SU-DHL-6 (cell line): ENCODE measurements at regions not wholly inside any gene's neighbourhood (a gene's known extent, or its start where the extent isn't known, plus 50 kb on each side); places are given as distances from the start of the nearest gene placed in this dataset.

Source experiments
- H2AFZ ChIP-seq: fragments of 200-600 bp; sonication (generic); 2 replicates; pipeline ENCODE4 v1.6.1; 2014; ENCODE audit warnings: low read depth, mild to moderate bottlenecking, moderate library complexity, mixed read lengths, antibody characterized with exemption, low read length; ENCODE audit not compliant: severe bottlenecking
- H3F3A ChIP-seq: fragments of 200-600 bp; shearing (Covaris generic); 2 replicates; pipeline ENCODE4 v1.6.0; 2016; ENCODE audit warnings: antibody characterized with exemption, mild to moderate bottlenecking; ENCODE audit not compliant: insufficient read depth
- H3K27ac ChIP-seq: fragments of 200-600 bp; sonication (generic); 2 replicates; pipeline ENCODE4 v1.5.1; 2016; ENCODE audit warnings: low read depth, mild to moderate bottlenecking, low read length, moderate library complexity, mixed read lengths
- H3K27me3 ChIP-seq: fragments of 200-600 bp; sonication (generic), shearing (Covaris generic); 2 replicates; pipeline ENCODE4 v1.6.0; 2014; ENCODE audit warnings: mild to moderate bottlenecking, low read length
- H3K36me3 ChIP-seq: fragments of 200-600 bp; sonication (generic); 2 replicates; pipeline ENCODE4 v1.6.1; 2014; ENCODE audit warnings: mild to moderate bottlenecking, low read length, mixed read lengths
- H3K4me2 ChIP-seq: fragments of 300-600, 200-600 bp; shearing (Covaris generic), sonication (generic); 2 replicates; pipeline ENCODE4 v1.6.0; 2014; ENCODE audit warnings: low read length, low read depth, mild to moderate bottlenecking; ENCODE audit not compliant: poor library complexity, severe bottlenecking
- H3K4me3 ChIP-seq: fragments of 200-600 bp; sonication (generic); 2 replicates; pipeline ENCODE4 v1.5.1; 2014; ENCODE audit warnings: antibody characterized with exemption, low read length, mild to moderate bottlenecking, mixed read lengths; ENCODE audit not compliant: insufficient read depth, poor library complexity, severe bottlenecking
- H3K79me2 ChIP-seq: fragments of 200-600 bp; sonication (generic); 2 replicates; pipeline ENCODE4 v1.6.1; 2014; ENCODE audit warnings: mild to moderate bottlenecking, low read length, moderate library complexity; ENCODE audit not compliant: insufficient read depth
- H3K9ac ChIP-seq: fragments of 200-600 bp; sonication (generic); 2 replicates; pipeline ENCODE4 v1.7.0; 2014; ENCODE audit warnings: mild to moderate bottlenecking, low read length
- H3K9me2 ChIP-seq: fragments of 200-600 bp; sonication (generic); replicated peaks from 2 replicates; pipeline ENCODE4 v1.6.1; 2014; ENCODE audit warnings: low read length; ENCODE audit not compliant: insufficient read depth
- H3K9me3 ChIP-seq: fragments of 200-600 bp; sonication (generic); 2 replicates; pipeline ENCODE4 v1.6.1; 2014; ENCODE audit warnings: low read length, mixed read lengths; ENCODE audit not compliant: insufficient read depth
- H4K20me1 ChIP-seq: fragments of 200-600 bp; sonication (generic); 2 replicates; pipeline ENCODE4 v1.6.1; 2014; ENCODE audit warnings: low read depth, mild to moderate bottlenecking, antibody characterized with exemption, low read length, moderate library complexity, mixed read lengths
- EZH2phosphoT487 ChIP-seq: fragments of 200-600 bp; sonication (generic), shearing (Covaris generic); conservative IDR thresholded peaks from 2 replicates; pipeline ENCODE4 v1.6.1; 2018; ENCODE audit warnings: mild to moderate bottlenecking, antibody characterized with exemption, low read length, moderate library complexity, mixed read lengths
- TF ChIP-seq, protein P1 (sequence below): fragments of 200-600 bp; sonication (generic); IDR thresholded peaks from one replicate; pipeline ENCODE4 v1.5.1; 2017; ENCODE audit warnings: antibody characterized with exemption, mild to moderate bottlenecking, low read length, moderate library complexity; ENCODE audit not compliant: insufficient read depth, poor library complexity, severe bottlenecking

DNA sequence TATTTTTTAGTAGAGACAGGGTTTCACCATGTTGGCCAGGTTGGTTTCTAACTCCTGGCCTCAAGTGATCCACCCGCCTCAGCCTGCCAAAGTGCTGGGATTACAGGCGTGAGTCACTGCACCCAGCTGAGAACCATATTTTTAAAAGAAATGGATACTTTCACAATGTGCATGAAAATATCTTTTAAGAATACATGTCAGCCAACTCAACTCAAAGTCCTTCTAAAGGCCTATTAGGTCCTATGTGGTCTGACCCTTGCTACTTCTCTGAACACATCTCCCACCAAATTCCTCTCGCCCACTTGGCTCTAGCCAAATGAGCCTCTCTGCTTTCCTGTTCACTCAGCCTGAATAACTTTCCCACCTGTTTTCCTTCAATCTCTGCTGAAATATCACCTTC, 119.6 kb downstream of the MTX2 start:
- Histone ChIP-seq H3K9ac (no peak overlapping the region), H2AFZ (no peak overlapping the region), H3K27me3 (no peaks in the 10 kb centered on the region), H3F3A (no peaks in the 10 kb centered on the region), H3K4me3 (no peak overlapping the region), H3K9me3 (no peaks in the 10 kb centered on the region), H3K79me2 (no peaks in the 10 kb centered on the region), H3K9me2 (no peaks in the 10 kb centered on the region), H3K4me2 (no peak overlapping the region), H4K20me1 (no peaks in the 10 kb centered on the region), H3K27ac (no peak overlapping the region), H3K36me3 (no peaks in the 10 kb centered on the region)
- TF ChIP-seq EZH2phosphoT487, result no peak
- TF ChIP-seq, protein P1, sequence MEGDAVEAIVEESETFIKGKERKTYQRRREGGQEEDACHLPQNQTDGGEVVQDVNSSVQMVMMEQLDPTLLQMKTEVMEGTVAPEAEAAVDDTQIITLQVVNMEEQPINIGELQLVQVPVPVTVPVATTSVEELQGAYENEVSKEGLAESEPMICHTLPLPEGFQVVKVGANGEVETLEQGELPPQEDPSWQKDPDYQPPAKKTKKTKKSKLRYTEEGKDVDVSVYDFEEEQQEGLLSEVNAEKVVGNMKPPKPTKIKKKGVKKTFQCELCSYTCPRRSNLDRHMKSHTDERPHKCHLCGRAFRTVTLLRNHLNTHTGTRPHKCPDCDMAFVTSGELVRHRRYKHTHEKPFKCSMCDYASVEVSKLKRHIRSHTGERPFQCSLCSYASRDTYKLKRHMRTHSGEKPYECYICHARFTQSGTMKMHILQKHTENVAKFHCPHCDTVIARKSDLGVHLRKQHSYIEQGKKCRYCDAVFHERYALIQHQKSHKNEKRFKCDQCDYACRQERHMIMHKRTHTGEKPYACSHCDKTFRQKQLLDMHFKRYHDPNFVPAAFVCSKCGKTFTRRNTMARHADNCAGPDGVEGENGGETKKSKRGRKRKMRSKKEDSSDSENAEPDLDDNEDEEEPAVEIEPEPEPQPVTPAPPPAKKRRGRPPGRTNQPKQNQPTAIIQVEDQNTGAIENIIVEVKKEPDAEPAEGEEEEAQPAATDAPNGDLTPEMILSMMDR, result no peak

DNA sequence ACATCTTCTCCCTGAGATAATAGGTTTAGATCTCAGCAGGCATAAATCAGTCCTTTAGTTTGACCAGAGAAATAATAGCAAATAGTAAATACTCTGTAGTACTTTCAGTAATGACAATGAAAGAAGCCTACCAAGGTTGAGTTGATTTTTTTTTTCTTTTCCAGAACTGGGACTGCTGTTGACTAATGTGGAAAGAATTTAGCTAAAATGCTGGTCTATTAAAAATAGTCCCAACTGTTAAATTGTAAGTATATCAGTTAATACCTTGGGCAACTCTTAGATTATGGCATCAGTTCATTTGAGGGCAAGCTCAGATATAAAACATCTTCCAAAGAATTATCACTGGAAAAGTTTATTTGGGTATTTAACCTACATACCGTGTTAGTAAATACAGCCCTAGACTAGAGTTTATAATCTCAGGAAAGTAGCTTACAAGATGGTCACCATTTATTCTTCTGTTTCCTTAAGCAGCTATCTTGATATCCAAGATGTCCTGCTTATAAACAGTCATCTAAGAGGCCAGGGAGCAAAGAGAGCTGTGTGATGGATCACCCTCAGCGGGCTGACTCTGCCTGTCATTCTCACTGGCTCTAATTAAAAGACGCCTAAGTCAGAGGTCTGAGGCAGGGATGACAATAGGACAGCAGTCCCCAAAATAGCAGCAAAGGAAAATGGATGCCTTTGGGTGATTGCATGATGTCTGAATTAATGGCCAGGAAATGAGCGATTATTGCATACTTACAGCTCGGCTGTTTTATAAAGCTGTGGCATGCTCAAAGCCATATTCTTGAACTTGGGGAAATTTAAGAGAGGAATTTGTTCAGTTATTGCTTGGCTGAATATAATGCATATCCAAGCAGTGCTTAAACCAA, 121.3 kb downstream of the MTX2 start:
- Histone ChIP-seq H3K9ac (no peak overlapping the region), H3K4me2 (no peak overlapping the region), H4K20me1 (no peaks in the 10 kb centered on the region), H3K36me3 (no peaks in the 10 kb centered on the region), H3K27ac (no peak overlapping the region), H3F3A (no peaks in the 10 kb centered on the region), H3K9me2 (no peaks in the 10 kb centered on the region), H3K9me3 (no peaks in the 10 kb centered on the region), H2AFZ (no peak overlapping the region), H3K27me3 (no peaks in the 10 kb centered on the region), H3K79me2 (no peaks in the 10 kb centered on the region), H3K4me3 (no peak overlapping the region)
- TF ChIP-seq, protein P1, result no peak
- no peak for TF ChIP-seq EZH2phosphoT487

DNA sequence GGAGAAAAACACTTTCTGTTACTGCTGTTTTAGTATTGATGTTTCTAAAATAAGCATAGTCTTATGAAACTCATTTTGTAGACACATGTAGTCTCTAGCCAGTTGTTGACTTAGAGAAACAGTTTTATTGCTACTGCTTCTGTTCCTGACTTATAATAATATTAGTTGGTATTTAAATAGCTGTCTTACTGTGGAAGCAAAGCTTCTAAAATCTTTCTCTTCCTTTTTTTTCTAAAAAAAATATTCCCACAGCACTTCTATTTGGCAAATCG, 121.8 kb downstream of the MTX2 start:
- Histone ChIP-seq H3K4me2 (no peak overlapping the region), H3F3A (no peaks in the 10 kb centered on the region), H3K36me3 (no peaks in the 10 kb centered on the region), H3K9me3 (no peaks in the 10 kb centered on the region), H3K27me3 (no peaks in the 10 kb centered on the region), H2AFZ (no peak overlapping the region), H3K27ac (no peak overlapping the region), H3K9me2 (no peaks in the 10 kb centered on the region), H4K20me1 (no peaks in the 10 kb centered on the region), H3K4me3 (no peak overlapping the region), H3K79me2 (no peaks in the 10 kb centered on the region), H3K9ac (no peak overlapping the region)
- TF ChIP-seq, protein P1, result no peak
- TF ChIP-seq EZH2phosphoT487, result no peak
